Cerebellar nuclear complex (tissue), 1 donor: ENCODE measurements at regions not wholly inside any gene's neighbourhood (a gene's known extent, or its start where the extent isn't known, plus 50 kb on each side); places are given as distances from the start of the nearest gene placed in this dataset.

ENCODE experiments used
- DNase-seq, 2 experiments: peaks; one replicate each; lab custom pipeline; 2025; lab: John Stamatoyannopoulos, UW

DNA sequence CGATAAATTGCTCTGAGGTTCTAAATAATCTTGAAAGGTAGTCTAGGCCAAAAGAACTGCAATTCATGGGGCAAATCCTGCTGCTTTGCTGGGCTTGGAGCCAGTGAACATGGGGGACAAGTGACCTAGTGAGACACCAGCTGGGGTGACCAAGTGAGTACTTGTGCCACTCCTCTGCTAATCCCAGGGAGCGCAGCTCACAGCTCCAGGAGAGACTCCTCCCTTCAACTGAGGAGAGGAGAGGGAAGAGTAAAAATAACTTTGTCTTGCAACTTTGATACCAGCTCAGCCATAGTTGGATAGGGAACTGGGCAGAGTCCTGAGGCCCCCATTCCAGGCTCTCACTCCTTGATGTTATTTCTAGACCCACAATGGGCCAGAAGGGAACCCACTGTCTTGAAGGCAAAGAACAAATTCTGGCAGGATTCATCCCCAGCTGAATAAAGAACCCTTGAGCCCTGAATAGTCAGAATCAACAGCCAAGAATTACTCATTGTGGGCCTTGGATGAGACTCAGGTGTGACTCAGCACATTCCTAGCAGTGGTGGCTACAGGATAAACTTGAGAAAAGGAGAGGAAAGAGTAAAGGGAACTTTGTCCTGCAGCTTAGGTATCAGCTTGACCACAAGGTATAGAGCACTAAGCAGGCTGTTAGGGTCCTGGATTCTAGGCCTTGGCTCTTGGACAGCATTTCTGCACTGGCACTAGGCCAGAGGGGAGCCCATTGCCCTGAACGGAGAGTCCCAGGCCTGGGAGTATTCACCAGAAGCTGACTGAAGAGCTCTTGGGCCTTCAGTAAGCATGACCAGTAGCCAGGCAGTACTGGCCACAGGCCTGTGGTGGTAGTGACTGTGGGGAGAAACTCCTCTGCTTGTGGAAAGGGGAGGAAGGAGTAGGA lies 288.3 kb upstream of the CDH18 start:
- no peak for DNase-seq

DNA sequence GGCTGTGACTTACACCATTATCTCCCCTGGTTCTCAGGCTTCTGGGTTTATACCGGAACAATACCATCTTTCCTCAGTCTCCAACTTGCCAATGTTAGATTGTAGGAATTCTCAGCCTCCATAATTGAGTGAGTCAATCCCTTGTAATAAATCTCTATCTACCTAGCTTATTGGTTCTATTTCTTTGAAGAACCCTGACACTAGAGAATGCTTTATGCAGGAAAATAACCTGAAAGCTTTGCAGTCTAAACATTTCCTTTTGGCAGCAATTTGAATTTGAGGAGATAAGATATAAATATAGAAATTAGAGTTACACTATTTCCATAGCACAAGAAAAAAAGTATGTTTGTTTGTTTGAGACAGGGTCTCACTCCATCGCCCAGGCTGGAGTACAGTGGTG lies 278.1 kb upstream of the CDH18 start:
- no peak for DNase-seq

DNA sequence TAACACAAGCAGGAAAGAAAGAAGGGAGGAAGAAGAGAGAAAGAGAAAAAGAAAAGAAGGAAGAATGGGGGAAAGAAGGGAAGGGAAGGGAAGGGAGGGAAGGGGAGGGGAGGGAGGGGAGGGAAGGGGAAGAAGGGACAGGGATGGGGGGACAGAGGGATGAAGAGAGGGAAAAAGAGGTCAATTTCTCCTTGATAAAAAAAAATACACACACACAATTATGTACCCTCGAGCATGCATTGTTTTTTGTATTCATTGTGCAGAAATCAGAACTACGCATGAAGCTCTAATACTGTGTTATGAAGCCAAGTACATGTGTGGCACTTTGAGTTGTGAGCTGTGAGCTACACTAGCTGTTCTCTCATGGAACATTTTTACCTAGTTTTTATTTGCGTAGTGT lies 274.9 kb upstream of the CDH18 start:
- no peak for DNase-seq

DNA sequence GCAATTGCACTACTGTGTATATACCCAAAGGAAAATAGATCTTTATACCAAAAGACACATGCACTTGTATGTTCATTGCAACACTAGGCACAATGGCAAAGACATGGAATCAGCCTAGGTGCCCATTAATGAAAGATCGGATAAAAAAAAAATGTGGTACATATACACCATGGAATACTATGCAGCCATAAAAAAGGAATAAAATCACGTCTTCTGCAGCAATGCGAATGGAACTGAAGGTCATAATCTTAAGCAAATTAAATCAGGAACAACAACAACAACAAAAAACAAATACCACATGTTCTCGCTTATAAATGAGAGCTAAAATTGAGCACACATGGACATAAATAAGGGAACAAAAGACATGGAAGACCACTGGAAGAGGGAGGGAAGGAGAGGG lies 266.7 kb upstream of the CDH18 start:
- DNase-seq = no peak

GRCh38 chr5:20248118-20248517 lies 260.1 kb upstream of the CDH18 start:
- DNase-seq = no peak

DNA sequence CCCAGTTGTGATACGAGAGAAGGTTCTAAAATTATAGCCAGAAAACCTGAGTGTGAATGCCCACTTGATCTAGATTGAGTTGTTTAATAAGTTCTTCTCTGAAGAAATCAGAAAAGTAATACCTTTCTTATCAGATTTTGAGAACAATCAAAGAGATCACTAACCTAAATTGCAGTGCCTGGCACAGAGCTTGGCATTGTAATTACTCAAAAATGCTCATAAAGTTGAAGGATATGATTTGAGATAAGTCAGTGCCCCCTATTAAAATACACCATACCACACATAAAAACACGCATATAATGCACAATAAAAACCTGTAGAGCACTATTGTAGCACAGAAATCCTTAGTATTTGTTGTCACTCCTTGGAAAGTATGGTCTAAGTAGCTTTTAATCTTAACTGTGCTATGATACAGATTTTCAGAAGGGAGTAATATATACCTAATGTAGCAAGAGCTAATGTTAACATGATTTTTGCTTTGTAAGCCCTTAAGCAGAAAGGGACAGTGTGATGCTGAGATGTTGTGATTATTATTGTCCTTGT lies 257.5 kb upstream of the CDH18 start:
- DNase-seq = no peak

GRCh38 chr5:20241351-20241750 lies 253.4 kb upstream of the CDH18 start:
- DNase-seq = no peak

DNA sequence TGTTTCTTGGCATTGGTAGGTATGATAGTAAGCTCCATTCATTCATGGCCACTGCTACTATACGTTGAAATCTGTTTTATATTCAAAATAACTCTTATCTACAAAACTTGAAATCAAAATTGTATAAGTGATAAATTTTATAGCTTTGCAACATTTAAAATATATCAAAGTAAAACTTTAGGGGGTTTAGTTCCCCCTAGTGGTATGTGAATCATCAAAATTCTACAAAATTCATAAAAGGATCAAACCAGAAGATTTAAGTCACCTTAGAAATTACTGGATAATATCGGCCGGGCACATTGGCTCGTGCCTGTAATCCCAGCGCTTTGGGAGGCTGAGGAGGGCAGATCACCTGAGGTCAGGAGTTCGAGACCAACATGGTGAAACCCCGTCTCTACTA lies 243.0 kb upstream of the CDH18 start:
- no peak for DNase-seq

- no peak for DNase-seq
These were observed 242.0 kb upstream of the CDH18 start for GRCh38 chr5:20230010-20230409.

DNA sequence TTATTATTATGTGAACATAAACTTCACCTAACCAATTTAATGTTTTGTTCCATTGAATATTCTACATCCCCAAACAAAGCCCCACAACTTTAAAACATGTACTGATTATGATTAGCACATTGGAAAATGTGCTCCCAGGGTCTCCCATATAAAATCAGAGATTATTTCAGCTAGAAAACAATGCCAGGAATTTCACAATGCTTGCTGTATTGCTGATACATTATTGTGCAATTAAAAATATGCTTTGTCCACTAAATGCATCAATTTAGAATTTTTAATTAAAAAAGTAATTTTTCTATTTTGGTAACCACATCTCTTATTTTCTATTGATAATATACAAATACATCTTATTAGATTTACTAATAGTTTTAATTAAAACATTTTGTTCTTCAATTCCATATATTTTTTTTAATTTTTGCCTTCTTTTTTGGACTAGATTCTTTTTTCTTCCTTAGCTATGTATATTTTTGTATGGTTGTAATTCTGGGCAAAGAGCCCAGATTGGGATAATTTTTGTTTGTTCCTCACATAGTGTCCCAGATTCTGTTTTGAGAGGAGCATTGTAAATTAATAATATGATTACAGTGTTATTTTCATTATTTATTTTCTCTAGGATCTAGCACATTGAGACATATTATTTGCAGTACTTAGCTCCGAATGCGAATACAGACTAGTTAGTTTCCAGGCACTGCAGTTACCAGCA lies 241.5 kb upstream of the CDH18 start:
- DNase-seq = no peak

DNA sequence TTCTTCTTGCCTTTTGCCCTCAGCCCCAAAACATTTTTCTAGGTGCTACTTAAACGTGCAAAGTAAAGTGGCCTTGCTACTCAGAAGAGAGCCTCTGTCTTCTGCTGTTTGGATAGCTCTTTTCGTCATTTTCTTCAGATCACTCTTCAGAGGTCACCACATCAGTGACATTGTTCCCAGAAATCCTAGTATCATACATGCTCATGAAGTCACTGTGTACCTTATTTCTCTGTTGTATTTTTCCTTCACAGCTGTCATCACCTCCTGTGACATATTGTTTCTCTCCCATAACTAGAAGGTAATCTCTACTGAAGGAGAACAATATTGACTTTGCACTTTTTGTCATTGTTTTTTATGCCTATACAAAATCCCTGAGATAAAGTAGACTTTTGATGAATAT lies 237.0 kb upstream of the CDH18 start:
- no peak for DNase-seq

DNA sequence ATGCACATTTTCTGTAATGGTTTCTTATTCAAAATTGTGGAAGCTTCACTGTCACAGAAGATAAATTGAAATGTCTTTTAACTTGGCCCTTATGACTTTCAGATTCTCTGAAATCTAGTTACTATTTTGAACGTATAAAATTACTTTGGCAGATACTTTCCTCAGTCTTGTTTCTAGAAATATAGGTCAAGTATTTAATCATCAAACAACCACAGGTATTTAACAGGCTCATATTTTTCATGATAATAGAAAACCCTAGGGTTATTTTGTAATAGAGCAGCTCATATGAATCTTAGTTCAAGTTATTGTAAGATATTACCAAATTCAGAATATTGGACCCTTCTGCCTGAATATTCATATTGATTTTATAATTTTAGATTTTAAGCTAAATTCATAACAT lies 236.0 kb upstream of the CDH18 start:
- DNase-seq = no peak

DNA sequence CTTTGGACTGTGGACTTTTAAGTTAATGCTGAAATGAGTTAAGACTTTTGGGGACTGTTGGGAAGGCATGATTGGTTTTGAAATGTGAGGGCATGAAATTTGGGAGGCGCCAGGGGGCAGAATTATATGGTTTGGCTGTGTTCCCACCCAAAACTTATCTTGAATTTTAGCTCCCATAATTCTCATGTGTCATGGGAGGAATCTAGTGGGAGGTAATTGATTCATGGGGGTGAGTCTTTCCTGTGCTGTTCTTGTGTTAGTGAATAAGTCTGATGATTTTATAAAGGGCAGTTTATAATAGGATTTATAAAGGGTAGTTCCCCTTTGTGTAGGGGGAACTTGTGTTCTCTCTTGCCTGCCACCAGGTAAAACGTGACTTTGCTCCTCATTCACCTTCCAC lies 235.5 kb upstream of the CDH18 start:
- no peak for DNase-seq

DNA sequence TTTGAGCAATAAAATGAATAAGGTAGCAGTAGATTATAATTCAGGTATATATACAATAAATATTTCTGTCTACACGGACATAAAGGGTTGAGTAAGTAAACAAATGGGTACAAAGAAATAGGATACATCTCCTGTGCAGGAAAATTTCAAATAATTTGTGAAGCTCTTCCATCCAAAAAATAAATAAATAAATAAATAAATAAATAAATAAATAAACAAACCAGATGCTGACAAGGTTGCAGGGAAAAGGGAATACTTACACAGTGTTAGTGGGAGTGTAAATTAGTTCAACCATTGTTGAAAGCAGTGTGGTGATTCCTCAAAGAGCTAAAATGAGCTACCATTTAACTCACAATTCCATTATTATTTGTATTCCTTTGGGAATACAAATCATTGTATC lies 227.3 kb upstream of the CDH18 start:
- no peak for DNase-seq

- DNase-seq = no peak
These were observed 225.8 kb upstream of the CDH18 start for GRCh38 chr5:20213803-20214202.

- no peak for DNase-seq
These were observed 224.7 kb upstream of the CDH18 start for GRCh38 chr5:20212701-20213100.

DNA sequence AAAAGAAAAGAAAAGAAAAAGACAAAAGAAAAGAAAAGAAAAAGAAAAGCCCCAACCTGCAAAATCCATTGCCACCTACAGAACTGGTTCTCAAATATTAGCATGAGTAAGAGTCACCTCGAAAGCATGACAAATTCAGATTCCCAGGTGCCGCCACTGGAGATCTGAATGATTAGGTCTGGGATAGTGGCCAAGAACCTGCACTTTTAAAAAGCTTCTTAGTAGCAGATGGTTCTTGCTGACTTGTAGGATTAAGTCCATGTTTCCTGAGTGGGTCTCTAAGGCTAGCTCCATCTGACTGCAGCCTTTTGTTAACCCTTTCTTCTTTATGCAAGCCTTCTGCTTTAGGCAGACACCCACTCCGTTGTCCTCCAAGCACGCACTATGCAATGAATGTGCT lies 178.5 kb upstream of the CDH18 start:
- peak in 1 of 2 experiments; percentile 10 for DNase-seq

- no peak for DNase-seq
These were observed 170.0 kb upstream of the CDH18 start for GRCh38 chr5:20158006-20158405.

DNA sequence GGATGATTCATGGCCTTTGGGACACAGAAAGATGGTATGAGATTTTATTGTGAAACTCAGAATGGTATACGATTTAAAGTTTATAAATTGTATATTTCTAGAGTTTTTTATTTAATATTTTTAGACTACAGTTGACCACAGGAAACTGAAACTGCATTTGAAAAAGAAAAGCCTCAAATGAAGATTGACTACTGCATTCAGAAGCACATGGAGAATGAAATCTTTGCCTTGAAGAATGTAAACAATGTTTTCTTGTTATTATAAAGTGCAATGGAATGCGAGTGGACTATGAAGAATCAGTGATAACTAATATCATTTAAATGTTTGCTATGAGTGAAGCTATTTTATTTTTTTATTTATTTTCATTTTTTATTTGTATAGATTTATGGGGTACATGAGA lies 169.1 kb upstream of the CDH18 start:
- DNase-seq = no peak

DNA sequence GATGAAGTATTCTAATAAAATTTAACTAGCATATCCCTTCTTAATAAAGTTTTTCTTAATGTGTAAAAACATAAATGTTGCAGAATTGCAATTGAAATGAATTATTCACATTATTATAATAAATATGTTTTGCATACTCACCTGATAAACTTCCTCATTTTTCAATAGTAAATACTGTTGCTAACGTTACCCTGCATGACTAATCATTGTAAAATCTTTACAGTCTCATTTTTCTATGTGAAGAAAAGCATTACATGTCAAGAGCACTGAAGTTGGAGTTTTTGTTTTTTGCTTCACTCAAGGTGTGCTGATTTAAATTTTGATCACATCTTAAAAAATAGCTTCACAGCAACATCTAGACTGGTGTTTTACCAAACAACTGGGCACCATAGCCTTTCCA lies 157.2 kb upstream of the CDH18 start:
- DNase-seq = no peak

DNA sequence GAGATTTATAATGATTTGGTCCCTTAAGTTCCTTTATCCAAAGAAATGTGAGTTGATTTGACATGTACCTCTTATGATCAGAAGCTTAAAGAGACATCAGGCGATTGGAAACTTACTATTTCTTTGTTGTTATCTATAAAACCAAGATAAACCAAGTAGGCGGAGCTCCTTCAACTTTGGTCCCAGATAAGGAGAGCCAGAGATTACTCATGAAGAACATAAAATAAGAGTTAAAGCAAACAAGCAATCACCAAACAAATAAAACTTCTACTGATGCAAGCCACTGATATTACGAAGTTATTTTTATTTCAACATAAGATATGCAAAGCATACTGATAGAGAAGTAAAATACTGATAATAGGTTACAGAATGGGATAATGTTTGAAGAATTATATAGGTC lies 141.5 kb upstream of the CDH18 start:
- DNase-seq = no peak

DNA sequence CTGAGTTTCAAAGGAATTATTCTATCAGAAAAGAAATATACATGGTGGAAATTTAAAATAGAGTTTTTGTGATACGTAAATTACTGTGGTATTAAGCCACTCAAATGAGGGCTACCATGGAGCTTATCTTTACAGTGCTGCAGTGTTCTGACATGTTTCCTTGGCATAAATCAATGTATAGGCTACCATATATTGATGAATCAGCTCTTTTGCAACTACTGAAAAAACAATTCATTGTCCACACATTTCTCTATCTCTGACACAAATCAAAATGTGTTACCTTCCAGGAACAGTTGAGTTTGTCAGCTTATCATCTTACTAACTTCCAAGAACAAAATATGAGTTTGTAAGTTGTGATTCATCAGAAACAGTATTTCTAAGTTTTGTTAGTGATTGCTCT lies 140.3 kb upstream of the CDH18 start:
- no peak for DNase-seq

GRCh38 chr5:20114526-20114925 lies 126.5 kb upstream of the CDH18 start:
- DNase-seq = no peak
